HUES6 (cell line): ENCODE measurements at regions not wholly inside any gene's neighbourhood (a gene's known extent, or its start where the extent isn't known, plus 50 kb on each side); places are given as distances from the start of the nearest gene placed in this dataset.

Source experiments
- H3K27ac ChIP-seq: 2 replicates; pipeline ENCODE4 v1.7.0; 2013; ENCODE audit warnings: low read depth, mild to moderate bottlenecking, low read length, inconsistent platforms
- H3K27me3 ChIP-seq: 2 replicates; pipeline ENCODE4 v1.6.1; 2013; ENCODE audit warnings: low read length; ENCODE audit not compliant: control insufficient read depth, insufficient read depth
- H3K36me3 ChIP-seq: 2 replicates; pipeline ENCODE4 v1.6.1; 2013; ENCODE audit warnings: low read length; ENCODE audit not compliant: control insufficient read depth, insufficient read depth
- H3K4me1 ChIP-seq: 2 replicates; pipeline ENCODE4 v1.6.1; 2013; ENCODE audit warnings: low read length; ENCODE audit not compliant: control insufficient read depth, insufficient read depth
- H3K4me3 ChIP-seq: 2 replicates; pipeline ENCODE4 v1.5.1; 2013; ENCODE audit warnings: low read depth, low read length
- H3K9ac ChIP-seq: one replicate; pipeline ENCODE4 v1.6.1; 2013; ENCODE audit warnings: mild to moderate bottlenecking, low read length
- H3K9me3 ChIP-seq: 2 replicates; pipeline ENCODE4 v1.6.1; 2013; ENCODE audit warnings: low read depth, low read length; ENCODE audit not compliant: control insufficient read depth, insufficient read depth

- no peak overlapping the region for H3K9ac ChIP-seq
- H3K27ac ChIP-seq: no peak overlapping the region
- no peaks in the 10 kb centered on the region for H3K4me1 ChIP-seq
Measured at GRCh38 chr13:104592127-104592526, 1525.9 kb upstream of the SLC10A2 start.

DNA sequence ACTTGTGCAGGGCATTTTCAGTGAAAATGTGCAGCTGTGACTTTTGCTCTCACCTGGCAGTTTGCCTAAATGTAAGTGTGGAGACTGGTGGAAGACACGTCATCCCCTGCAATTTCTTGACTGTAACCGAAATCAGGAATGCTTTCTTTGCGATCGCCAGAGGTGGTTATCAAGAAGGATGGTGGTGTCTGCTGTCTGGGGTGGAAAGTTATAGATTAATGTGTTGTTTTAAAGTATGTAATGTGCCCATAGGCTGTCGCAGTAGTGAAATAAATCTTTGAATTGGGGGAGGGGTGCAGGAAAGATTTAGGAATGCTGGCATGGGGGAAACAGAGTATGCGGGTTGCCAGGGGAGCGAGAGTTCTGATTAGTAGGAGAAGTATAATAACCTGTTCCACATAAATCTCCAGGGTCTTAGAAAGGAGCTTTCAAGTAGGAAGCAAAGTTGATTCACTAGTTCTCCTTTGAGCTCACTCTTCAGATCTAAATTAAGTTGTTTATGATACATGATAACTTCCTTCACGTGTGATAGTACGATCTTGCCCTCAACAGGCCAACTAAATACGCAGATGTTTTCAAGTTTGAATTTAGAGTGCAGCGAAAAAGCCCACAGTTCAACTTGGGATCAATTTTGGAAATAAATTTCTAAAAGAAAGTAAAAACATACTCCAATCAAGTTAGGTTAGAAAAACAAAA is 1520.0 kb upstream of the SLC10A2 start:
- no peaks in the 10 kb centered on the region for H3K4me1 ChIP-seq
- no peaks in the 10 kb centered on the region for H3K36me3 ChIP-seq
- no peak overlapping the region for H3K27ac ChIP-seq
- H3K9ac ChIP-seq: no peak overlapping the region
- H3K4me3 ChIP-seq: no peak overlapping the region
- no peaks in the 10 kb centered on the region for H3K27me3 ChIP-seq
- H3K9me3 ChIP-seq: no peaks in the 10 kb centered on the region

More at GRCh38 chr13:104592127-104592526, 1525.9 kb upstream of the SLC10A2 start:
- H3K27me3 ChIP-seq: no peaks in the 10 kb centered on the region
- H3K36me3 ChIP-seq: no peaks in the 10 kb centered on the region
- no peaks in the 10 kb centered on the region for H3K9me3 ChIP-seq
- H3K4me3 ChIP-seq: no peak overlapping the region

DNA sequence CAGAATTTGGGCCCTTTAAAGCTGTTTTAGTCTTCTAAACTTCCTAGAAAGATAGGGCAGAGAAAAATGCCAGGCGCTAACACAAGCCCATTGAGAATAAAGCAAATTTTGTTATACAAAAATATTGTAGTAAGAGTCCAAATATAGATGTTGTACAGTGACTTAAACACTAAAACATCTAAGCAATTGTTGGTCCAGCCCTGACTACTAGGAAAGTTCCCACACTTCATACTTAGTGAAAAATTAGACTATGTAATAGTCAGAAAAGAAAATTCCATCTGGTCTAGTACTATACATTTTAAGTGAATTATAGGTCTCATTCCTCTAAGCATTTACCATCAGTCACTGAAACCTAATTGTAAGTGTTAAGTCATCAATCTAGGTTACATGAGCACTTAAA is 1518.3 kb upstream of the SLC10A2 start:
- Histone ChIP-seq H3K9ac (no peak overlapping the region), H3K27me3 (no peaks in the 10 kb centered on the region), H3K4me1 (no peaks in the 10 kb centered on the region)

GRCh38 chr13:104580931-104581330 is 1514.7 kb upstream of the SLC10A2 start:
- H3K4me1 ChIP-seq: no peaks in the 10 kb centered on the region
- no peaks in the 10 kb centered on the region for H3K27me3 ChIP-seq
- H3K9ac ChIP-seq: no peak overlapping the region
- no peak overlapping the region for H3K4me3 ChIP-seq
- H3K9me3 ChIP-seq: no peaks in the 10 kb centered on the region
- no peak overlapping the region for H3K27ac ChIP-seq
- no peaks in the 10 kb centered on the region for H3K36me3 ChIP-seq

More for the DNA sequence above, 1518.3 kb upstream of the SLC10A2 start:
- Histone ChIP-seq H3K36me3 (no peaks in the 10 kb centered on the region), H3K9me3 (no peaks in the 10 kb centered on the region), H3K4me3 (no peak overlapping the region), H3K27ac (no peak overlapping the region)

- Histone ChIP-seq H3K9me3 (no peaks in the 10 kb centered on the region), H3K27me3 (no peaks in the 10 kb centered on the region), H3K4me1 (no peaks in the 10 kb centered on the region), H3K9ac (no peak overlapping the region), H3K4me3 (no peak overlapping the region), H3K36me3 (no peaks in the 10 kb centered on the region), H3K27ac (no peak overlapping the region)
Measured at GRCh38 chr13:104577071-104577815, 1511.0 kb upstream of the SLC10A2 start.

GRCh38 chr13:104571893-104572229 is 1505.6 kb upstream of the SLC10A2 start:
- Histone ChIP-seq H3K4me3 (no peak overlapping the region), H3K9ac (no peak overlapping the region), H3K4me1 (0 out of 2 replicates have a peak, but pooled peaks cover 4% of the 10 kb centered on the region), H3K27ac (no peak overlapping the region), H3K27me3 (no peaks in the 10 kb centered on the region), H3K36me3 (no peaks in the 10 kb centered on the region), H3K9me3 (no peaks in the 10 kb centered on the region)

DNA sequence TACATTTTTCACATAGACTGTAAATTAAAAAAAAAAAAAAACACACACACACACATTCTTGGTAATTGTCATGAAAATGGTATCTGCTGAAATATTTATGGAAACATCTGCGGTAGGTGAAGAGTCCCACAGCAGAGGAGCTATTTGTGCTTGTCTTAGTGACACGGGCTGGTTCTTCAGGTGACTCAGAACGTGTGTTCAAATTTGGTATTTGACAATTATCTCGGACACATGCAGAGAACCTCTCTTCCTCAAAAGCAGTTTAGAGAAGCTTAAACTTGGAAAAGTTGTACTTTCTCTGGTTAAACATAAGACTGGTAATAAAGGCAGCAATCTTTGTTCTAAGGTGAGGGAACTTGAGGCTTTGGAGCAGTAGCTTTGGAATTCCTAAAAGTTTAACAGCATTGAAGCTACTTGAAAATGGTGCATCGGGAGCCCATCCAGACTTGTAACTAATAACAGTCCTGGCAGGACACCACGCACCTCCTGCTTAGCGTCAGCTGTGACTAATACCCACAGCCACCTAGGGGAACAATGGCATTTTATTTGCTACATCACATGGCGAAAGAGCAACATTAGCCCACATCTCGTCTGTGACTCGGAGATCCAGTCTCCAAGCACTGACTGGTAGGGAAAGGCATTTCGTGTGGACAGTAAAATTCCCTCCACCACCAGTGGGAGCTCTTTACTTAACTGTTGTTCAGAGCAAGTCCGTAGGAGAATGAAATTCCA is 1505.1 kb upstream of the SLC10A2 start:
- Histone ChIP-seq H3K27ac (no peak overlapping the region), H3K27me3 (no peaks in the 10 kb centered on the region), H3K9ac (no peak overlapping the region), H3K4me1 (0 out of 2 replicates have a peak, but pooled peaks cover 4% of the 10 kb centered on the region), H3K4me3 (no peak overlapping the region), H3K9me3 (no peaks in the 10 kb centered on the region), H3K36me3 (no peaks in the 10 kb centered on the region)

- Histone ChIP-seq H3K27ac (no peak overlapping the region), H3K4me3 (no peak overlapping the region), H3K27me3 (no peaks in the 10 kb centered on the region), H3K9me3 (no peaks in the 10 kb centered on the region), H3K9ac (no peak overlapping the region), H3K36me3 (no peaks in the 10 kb centered on the region), H3K4me1 (0 out of 2 replicates have a peak, but pooled peaks cover 4% of the 10 kb centered on the region)
Measured at GRCh38 chr13:104567114-104567513, 1500.9 kb upstream of the SLC10A2 start.

GRCh38 chr13:104565888-104566287 is 1499.7 kb upstream of the SLC10A2 start:
- Histone ChIP-seq H3K27ac (no peak overlapping the region), H3K4me3 (no peak overlapping the region), H3K9me3 (no peaks in the 10 kb centered on the region), H3K27me3 (no peaks in the 10 kb centered on the region), H3K36me3 (no peaks in the 10 kb centered on the region), H3K4me1 (no peaks in the 10 kb centered on the region), H3K9ac (no peak overlapping the region)

DNA sequence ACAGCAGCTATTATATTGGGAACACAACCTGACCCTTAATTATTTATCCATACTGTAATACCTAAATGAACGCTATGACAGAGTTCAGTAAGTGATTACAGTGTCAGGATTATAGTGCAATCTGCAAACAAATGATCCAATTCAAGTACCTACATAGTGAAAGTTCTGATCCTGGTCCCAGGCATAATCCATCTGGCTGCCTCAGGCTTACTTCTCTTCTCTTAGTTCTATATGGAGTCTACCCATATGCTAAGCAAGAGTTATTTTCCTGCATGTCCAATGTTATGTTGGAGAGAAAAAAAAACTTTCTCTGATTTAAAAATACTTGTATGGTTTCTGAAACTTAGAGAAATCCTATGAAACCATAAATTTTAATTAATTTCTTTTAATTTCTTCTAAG is 1487.7 kb upstream of the SLC10A2 start:
- H3K4me1 ChIP-seq: no peaks in the 10 kb centered on the region
- no peak overlapping the region for H3K9ac ChIP-seq
- no peak overlapping the region for H3K4me3 ChIP-seq
- no peak overlapping the region for H3K27ac ChIP-seq
- H3K9me3 ChIP-seq: no peaks in the 10 kb centered on the region
- H3K27me3 ChIP-seq: no peaks in the 10 kb centered on the region
- no peaks in the 10 kb centered on the region for H3K36me3 ChIP-seq

DNA sequence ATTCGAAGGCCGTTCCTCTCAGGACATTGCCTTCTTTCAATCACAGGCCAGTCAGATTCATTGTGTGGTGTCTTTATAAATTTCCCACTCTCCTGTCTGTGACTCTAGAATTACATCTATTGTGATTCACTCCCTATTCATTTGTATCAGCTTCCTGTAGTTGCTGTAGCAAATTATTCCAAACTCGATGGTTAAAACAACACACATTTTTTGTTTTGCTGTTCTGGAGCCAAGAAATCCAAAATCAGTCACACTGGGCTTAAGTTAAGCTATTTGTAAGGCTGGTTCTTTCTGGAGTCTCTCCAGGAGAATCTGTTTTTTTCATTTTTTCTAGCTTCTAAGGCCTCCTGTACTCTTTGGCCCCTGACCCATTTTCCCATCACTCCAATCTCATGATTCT is 1487.0 kb upstream of the SLC10A2 start:
- no peak overlapping the region for H3K27ac ChIP-seq
- no peaks in the 10 kb centered on the region for H3K9me3 ChIP-seq
- H3K4me3 ChIP-seq: no peak overlapping the region
- H3K9ac ChIP-seq: no peak overlapping the region
- no peaks in the 10 kb centered on the region for H3K27me3 ChIP-seq
- H3K36me3 ChIP-seq: no peaks in the 10 kb centered on the region
- no peaks in the 10 kb centered on the region for H3K4me1 ChIP-seq
